SK-N-SH treated with all-trans-retinoic acid at 6 μM for 48 hours (cell line): ENCODE measurements at regions not wholly inside any gene's neighbourhood (a gene's known extent, or its start where the extent isn't known, plus 50 kb on each side); places are given as distances from the start of the nearest gene placed in this dataset.

Experiments used
- ATAC-seq: fragments of 200-7000 bp; cut with Tn5 transposase; 3 replicates; pipeline ENCODE4 v1.9.1; 2020; ENCODE audit warnings: mild to moderate bottlenecking, moderate library complexity
- ARNTL ChIP-seq: fragments of 450-650 bp; formaldehyde crosslinking; IDR thresholded peaks from 2 replicates; pipeline ENCODE4 v1.5.0; 2020; ENCODE audit warnings: low read depth, mild to moderate bottlenecking, moderate library complexity, borderline replicate concordance
- BACH2 ChIP-seq: fragments of 250-450 bp; sonication (Bioruptor Pico); IDR thresholded peaks from 2 replicates; pipeline ENCODE4 v1.9.0; 2021; ENCODE audit warnings: mild to moderate bottlenecking, borderline replicate concordance
- CSRNP3 ChIP-seq: fragments of 250-450 bp; sonication (Bioruptor Pico); IDR thresholded peaks from 2 replicates; pipeline ENCODE4 v1.5.1; 2021; ENCODE audit warnings: mild to moderate bottlenecking, moderate library complexity
- GLIS3 ChIP-seq: fragments of 250-450 bp; sonication (Bioruptor Pico); IDR thresholded peaks from 2 replicates; pipeline ENCODE4 v1.5.0; 2020; ENCODE audit warnings: mild to moderate bottlenecking, moderate library complexity
- RARB ChIP-seq: fragments of 250-450 bp; sonication (Bioruptor Pico); IDR thresholded peaks from 2 replicates; pipeline ENCODE4 v1.8.0; 2021; ENCODE audit warnings: mild to moderate bottlenecking, moderate library complexity
- SNAI2 ChIP-seq: fragments of 250-450 bp; sonication (Bioruptor Pico); IDR thresholded peaks from 2 replicates; pipeline ENCODE4 v1.5.0; 2020; ENCODE audit warnings: mild to moderate bottlenecking, moderate library complexity
- TCF4 ChIP-seq: fragments of 250-450 bp; sonication (Bioruptor Pico); IDR thresholded peaks from 2 replicates; pipeline ENCODE4 v1.8.0; 2021; ENCODE audit warnings: mild to moderate bottlenecking, moderate library complexity, borderline replicate concordance
- TOX ChIP-seq: fragments of 250-450 bp; sonication (Bioruptor Pico); IDR thresholded peaks from 2 replicates; pipeline ENCODE4 v1.8.0; 2021; ENCODE audit warnings: mild to moderate bottlenecking, moderate library complexity, borderline replicate concordance
- ZC3H10 ChIP-seq: fragments of 250-450 bp; sonication (Bioruptor Pico); IDR thresholded peaks from 2 replicates; pipeline ENCODE4 v1.5.1; 2021; ENCODE audit warnings: mild to moderate bottlenecking, moderate library complexity
- ZFP30 ChIP-seq: fragments of 450-650 bp; formaldehyde crosslinking; IDR thresholded peaks from 2 replicates; pipeline ENCODE4 v1.5.0; 2022; ENCODE audit warnings: mild to moderate bottlenecking, moderate library complexity
- ZNF565 ChIP-seq: fragments of 450-650 bp; formaldehyde crosslinking; conservative IDR thresholded peaks from 2 replicates; pipeline ENCODE4 v1.5.0; 2020; ENCODE audit warnings: low read depth, mild to moderate bottlenecking, moderate library complexity
- ZNF8 ChIP-seq: fragments of 450-650 bp; formaldehyde crosslinking; IDR thresholded peaks from 2 replicates; pipeline ENCODE4 v1.5.0; 2020; ENCODE audit warnings: mild to moderate bottlenecking, moderate library complexity
- TF ChIP-seq, protein P1 (sequence below): fragments of 250-450 bp; sonication (Bioruptor Pico); IDR thresholded peaks from 2 replicates; pipeline ENCODE4 v1.5.0; 2020; ENCODE audit warnings: mild to moderate bottlenecking, moderate library complexity
- TF ChIP-seq, protein P2 (sequence below): fragments of 250-450 bp; sonication (Bioruptor Pico); IDR thresholded peaks from 2 replicates; pipeline ENCODE4 v1.8.0; 2020; ENCODE audit warnings: mild to moderate bottlenecking, moderate library complexity, borderline replicate concordance

GRCh38 chr16:85436636-85437165, 176.4 kb upstream of the GSE1 start:
- ATAC-seq: no peak

GRCh38 chr16:85437166-85438052, 175.7 kb upstream of the GSE1 start:
- TF ChIP-seq ARNTL (CRISPR knock-in tag) (no peak), GLIS3 (CRISPR knock-in tag) (no peak), ZC3H10 (CRISPR knock-in tag) (no peak)
- ATAC-seq: no peak

More at GRCh38 chr16:85436636-85437165, 176.4 kb upstream of the GSE1 start:
- TF ChIP-seq TOX (CRISPR knock-in tag) (no peak), CSRNP3 (CRISPR knock-in tag) (no peak)
- TF ChIP-seq, all 23 proteins: peak for 0

DNA sequence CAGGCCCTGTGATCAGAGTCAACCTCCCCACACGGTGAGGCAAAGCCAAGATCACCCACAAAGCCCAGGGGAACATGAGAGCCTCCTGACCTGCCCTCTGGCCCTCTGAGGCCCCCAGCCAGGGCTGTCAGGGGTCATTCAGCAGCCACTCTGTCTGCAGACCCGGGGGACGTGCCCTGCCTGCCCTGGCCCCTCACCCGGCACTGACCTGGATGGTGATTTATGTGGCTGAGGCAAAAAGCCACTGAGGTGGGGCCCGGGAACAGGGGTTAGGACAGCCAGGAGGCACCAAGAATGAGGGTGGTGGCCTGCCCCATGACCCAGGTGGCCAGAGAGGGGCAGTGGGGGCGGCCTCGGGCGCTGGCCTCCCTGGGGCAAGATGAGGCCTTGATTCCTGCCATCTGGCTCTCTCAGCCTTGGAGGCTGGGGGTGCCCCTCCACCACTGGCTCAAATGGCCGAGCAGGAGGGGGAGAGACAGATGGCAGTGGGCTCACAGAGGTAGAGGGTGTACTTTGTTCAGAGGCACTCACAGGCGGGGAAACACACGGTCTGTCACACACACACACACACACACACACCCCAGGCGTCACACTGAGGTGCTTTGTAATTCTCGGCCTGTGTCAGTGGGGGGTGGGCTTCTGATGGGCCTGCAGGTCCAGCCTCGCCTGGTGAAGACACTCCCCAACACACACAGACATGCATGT, 174.0 kb upstream of the GSE1 start:
- no peak for TF ChIP-seq BACH2
- TF ChIP-seq TCF4 (CRISPR knock-in tag): no peak
- no peak for TF ChIP-seq ZNF8 (CRISPR knock-in tag)
- TF ChIP-seq CSRNP3 (CRISPR knock-in tag): no peak
- TF ChIP-seq ZNF565 (CRISPR knock-in tag): no peak
- TF ChIP-seq, protein P1, sequence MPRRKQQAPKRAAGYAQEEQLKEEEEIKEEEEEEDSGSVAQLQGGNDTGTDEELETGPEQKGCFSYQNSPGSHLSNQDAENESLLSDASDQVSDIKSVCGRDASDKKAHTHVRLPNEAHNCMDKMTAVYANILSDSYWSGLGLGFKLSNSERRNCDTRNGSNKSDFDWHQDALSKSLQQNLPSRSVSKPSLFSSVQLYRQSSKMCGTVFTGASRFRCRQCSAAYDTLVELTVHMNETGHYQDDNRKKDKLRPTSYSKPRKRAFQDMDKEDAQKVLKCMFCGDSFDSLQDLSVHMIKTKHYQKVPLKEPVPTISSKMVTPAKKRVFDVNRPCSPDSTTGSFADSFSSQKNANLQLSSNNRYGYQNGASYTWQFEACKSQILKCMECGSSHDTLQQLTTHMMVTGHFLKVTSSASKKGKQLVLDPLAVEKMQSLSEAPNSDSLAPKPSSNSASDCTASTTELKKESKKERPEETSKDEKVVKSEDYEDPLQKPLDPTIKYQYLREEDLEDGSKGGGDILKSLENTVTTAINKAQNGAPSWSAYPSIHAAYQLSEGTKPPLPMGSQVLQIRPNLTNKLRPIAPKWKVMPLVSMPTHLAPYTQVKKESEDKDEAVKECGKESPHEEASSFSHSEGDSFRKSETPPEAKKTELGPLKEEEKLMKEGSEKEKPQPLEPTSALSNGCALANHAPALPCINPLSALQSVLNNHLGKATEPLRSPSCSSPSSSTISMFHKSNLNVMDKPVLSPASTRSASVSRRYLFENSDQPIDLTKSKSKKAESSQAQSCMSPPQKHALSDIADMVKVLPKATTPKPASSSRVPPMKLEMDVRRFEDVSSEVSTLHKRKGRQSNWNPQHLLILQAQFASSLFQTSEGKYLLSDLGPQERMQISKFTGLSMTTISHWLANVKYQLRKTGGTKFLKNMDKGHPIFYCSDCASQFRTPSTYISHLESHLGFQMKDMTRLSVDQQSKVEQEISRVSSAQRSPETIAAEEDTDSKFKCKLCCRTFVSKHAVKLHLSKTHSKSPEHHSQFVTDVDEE: no peak
- no peak for TF ChIP-seq ZFP30 (CRISPR knock-in tag)
- no peak for TF ChIP-seq ZC3H10 (CRISPR knock-in tag)
- no peak for TF ChIP-seq RARB
- TF ChIP-seq, protein P2, sequence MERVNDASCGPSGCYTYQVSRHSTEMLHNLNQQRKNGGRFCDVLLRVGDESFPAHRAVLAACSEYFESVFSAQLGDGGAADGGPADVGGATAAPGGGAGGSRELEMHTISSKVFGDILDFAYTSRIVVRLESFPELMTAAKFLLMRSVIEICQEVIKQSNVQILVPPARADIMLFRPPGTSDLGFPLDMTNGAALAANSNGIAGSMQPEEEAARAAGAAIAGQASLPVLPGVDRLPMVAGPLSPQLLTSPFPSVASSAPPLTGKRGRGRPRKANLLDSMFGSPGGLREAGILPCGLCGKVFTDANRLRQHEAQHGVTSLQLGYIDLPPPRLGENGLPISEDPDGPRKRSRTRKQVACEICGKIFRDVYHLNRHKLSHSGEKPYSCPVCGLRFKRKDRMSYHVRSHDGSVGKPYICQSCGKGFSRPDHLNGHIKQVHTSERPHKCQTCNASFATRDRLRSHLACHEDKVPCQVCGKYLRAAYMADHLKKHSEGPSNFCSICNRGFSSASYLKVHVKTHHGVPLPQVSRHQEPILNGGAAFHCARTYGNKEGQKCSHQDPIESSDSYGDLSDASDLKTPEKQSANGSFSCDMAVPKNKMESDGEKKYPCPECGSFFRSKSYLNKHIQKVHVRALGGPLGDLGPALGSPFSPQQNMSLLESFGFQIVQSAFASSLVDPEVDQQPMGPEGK (CRISPR knock-in tag): no peak
- no peak for TF ChIP-seq SNAI2 (CRISPR knock-in tag)
- ATAC-seq: no peak

GRCh38 chr16:85440744-85441143, 172.4 kb upstream of the GSE1 start:
- TF ChIP-seq SNAI2 (CRISPR knock-in tag) (no peak), ZC3H10 (CRISPR knock-in tag) (no peak), ZNF8 (CRISPR knock-in tag) (no peak), TOX (CRISPR knock-in tag) (no peak), ARNTL (CRISPR knock-in tag) (no peak)
- TF ChIP-seq, protein P1: no peak
- TF ChIP-seq, protein P2 (CRISPR knock-in tag): no peak
- ATAC-seq: no peak
